ENCODE measurements at regions not wholly inside any gene's neighbourhood (a gene's known extent, or its start where the extent isn't known, plus 50 kb on each side); places are given as distances from the start of the nearest gene placed in this dataset.

DNA sequence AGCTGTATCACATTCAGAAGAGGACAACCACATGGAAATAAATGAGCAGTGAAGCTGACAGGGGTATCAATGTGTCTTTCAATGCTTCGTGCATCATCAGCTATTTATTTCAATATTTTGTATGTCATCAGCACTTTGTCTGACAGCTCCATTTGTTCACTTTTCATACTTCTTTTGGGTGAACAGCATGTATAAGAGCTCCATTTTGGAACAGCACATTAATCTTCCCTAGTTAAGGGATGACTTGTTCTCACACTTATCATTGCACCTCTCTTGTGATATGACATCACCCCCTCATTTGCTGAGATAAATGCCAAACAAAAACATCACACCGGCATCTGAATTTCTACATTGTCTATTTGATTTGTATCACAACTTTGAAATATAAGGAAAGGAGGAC is 190.6 kb upstream of the SAMSN1 start:
- Histone ChIP-seq H3K36me3 (ENCODE audit: control insufficient read depth in 1 of 2, insufficient read depth in 2 of 2, low read length in 2 of 2) (no peaks in the 10 kb centered on the region), H3K9me3 (ENCODE audit: control insufficient read depth in 1 of 2, low read length in 2 of 2) (no peaks in the 10 kb centered on the region), H3K4me3 (ENCODE audit: low read depth in 1 of 2, low read length in 2 of 2) (no peak overlapping the region), H3K9ac (ENCODE audit: low read depth in 1 of 2, low read length in 2 of 2) (no peak overlapping the region), H3K27ac (ENCODE audit: low read depth, low read length) (no peak overlapping the region), H3K27me3 (ENCODE audit: control insufficient read depth in 1 of 2, insufficient read depth in 2 of 2, low read length in 2 of 2) (no peaks in the 10 kb centered on the region), H3K4me1 (ENCODE audit: control insufficient read depth in 1 of 2, insufficient read depth in 2 of 2, low read length in 2 of 2) (no peaks in the 10 kb centered on the region)

GRCh38 chr21:14736162-14736561 is 190.0 kb upstream of the SAMSN1 start:
- Histone ChIP-seq H3K4me1 (ENCODE audit: control insufficient read depth in 1 of 2, insufficient read depth in 2 of 2, low read length in 2 of 2) (no peaks in the 10 kb centered on the region), H3K9ac (ENCODE audit: low read depth in 1 of 2, low read length in 2 of 2) (no peak overlapping the region), H3K9me3 (ENCODE audit: control insufficient read depth in 1 of 2, low read length in 2 of 2) (no peaks in the 10 kb centered on the region)

GRCh38 chr21:14734833-14735232 is 188.7 kb upstream of the SAMSN1 start:
- Histone ChIP-seq H3K9ac (ENCODE audit: low read depth in 1 of 2, low read length in 2 of 2) (no peak overlapping the region), H3K27me3 (ENCODE audit: control insufficient read depth in 1 of 2, insufficient read depth in 2 of 2, low read length in 2 of 2) (no peaks in the 10 kb centered on the region), H3K36me3 (ENCODE audit: control insufficient read depth in 1 of 2, insufficient read depth in 2 of 2, low read length in 2 of 2) (no peaks in the 10 kb centered on the region), H3K9me3 (ENCODE audit: control insufficient read depth in 1 of 2, low read length in 2 of 2) (no peaks in the 10 kb centered on the region), H3K27ac (ENCODE audit: low read depth, low read length) (no peak overlapping the region), H3K4me3 (ENCODE audit: low read depth in 1 of 2, low read length in 2 of 2) (no peak overlapping the region), H3K4me1 (ENCODE audit: control insufficient read depth in 1 of 2, insufficient read depth in 2 of 2, low read length in 2 of 2) (no peaks in the 10 kb centered on the region)

More at GRCh38 chr21:14736162-14736561, 190.0 kb upstream of the SAMSN1 start:
- no peak overlapping the region for H3K27ac ChIP-seq (ENCODE audit: low read depth, low read length)
- no peaks in the 10 kb centered on the region for H3K27me3 ChIP-seq (ENCODE audit: control insufficient read depth in 1 of 2, insufficient read depth in 2 of 2, low read length in 2 of 2)
- no peak overlapping the region for H3K4me3 ChIP-seq (ENCODE audit: low read depth in 1 of 2, low read length in 2 of 2)
- H3K36me3 ChIP-seq (ENCODE audit: control insufficient read depth in 1 of 2, insufficient read depth in 2 of 2, low read length in 2 of 2), result no peaks in the 10 kb centered on the region

- H3K9ac ChIP-seq (ENCODE audit: low read depth in 1 of 2, low read length in 2 of 2), result no peak overlapping the region
- no peak overlapping the region for H3K27ac ChIP-seq (ENCODE audit: low read depth, low read length)
- no peaks in the 10 kb centered on the region for H3K36me3 ChIP-seq (ENCODE audit: control insufficient read depth in 1 of 2, insufficient read depth in 2 of 2, low read length in 2 of 2)
- H3K4me1 ChIP-seq (ENCODE audit: control insufficient read depth in 1 of 2, insufficient read depth in 2 of 2, low read length in 2 of 2), result no peaks in the 10 kb centered on the region
- no peaks in the 10 kb centered on the region for H3K9me3 ChIP-seq (ENCODE audit: control insufficient read depth in 1 of 2, low read length in 2 of 2)
- H3K27me3 ChIP-seq (ENCODE audit: control insufficient read depth in 1 of 2, insufficient read depth in 2 of 2, low read length in 2 of 2), result no peaks in the 10 kb centered on the region
- no peak overlapping the region for H3K4me3 ChIP-seq (ENCODE audit: low read depth in 1 of 2, low read length in 2 of 2)
Measured at GRCh38 chr21:14734191-14734590, 188.1 kb upstream of the SAMSN1 start.

GRCh38 chr21:14725219-14725618 is 179.1 kb upstream of the SAMSN1 start:
- Histone ChIP-seq H3K27me3 (ENCODE audit: control insufficient read depth in 1 of 2, insufficient read depth in 2 of 2, low read length in 2 of 2) (no peaks in the 10 kb centered on the region), H3K9me3 (ENCODE audit: control insufficient read depth in 1 of 2, low read length in 2 of 2) (no peaks in the 10 kb centered on the region), H3K4me3 (ENCODE audit: low read depth in 1 of 2, low read length in 2 of 2) (no peak overlapping the region), H3K27ac (ENCODE audit: low read depth, low read length) (no peak overlapping the region), H3K4me1 (ENCODE audit: control insufficient read depth in 1 of 2, insufficient read depth in 2 of 2, low read length in 2 of 2) (no peaks in the 10 kb centered on the region), H3K36me3 (ENCODE audit: control insufficient read depth in 1 of 2, insufficient read depth in 2 of 2, low read length in 2 of 2) (no peaks in the 10 kb centered on the region), H3K9ac (ENCODE audit: low read depth in 1 of 2, low read length in 2 of 2) (no peak overlapping the region)

DNA sequence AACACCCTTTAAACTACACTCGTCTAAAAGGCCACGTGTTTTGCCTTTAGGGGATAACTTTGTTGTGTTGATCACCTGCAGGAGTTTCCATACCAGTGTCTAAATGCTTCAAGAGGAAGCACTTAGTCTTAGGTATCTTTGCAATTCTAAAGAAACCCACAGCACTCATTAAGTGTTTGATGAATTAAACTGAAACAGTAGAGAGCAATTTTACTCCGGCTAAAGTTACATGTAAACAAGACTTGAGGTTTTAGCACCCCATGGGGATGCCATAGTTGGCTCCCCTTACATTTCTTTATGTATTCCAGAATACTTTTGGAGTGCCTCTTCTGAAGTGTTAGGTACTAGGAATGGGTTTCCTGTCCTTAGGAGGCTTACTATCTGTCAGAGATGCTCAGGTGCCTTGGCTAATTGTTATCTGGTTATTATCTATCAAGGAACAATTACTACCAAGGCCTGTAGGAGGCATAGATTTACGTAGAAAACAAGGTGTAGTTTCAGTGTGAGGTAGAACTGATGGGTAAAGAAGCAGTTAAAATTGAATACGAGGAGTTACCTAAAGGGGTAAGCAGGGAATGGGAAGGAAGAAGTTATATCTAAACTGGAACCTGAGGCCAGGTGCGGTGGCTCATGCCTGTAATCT is 176.8 kb upstream of the SAMSN1 start:
- H3K4me1 ChIP-seq (ENCODE audit: control insufficient read depth in 1 of 2, insufficient read depth in 2 of 2, low read length in 2 of 2), result no peaks in the 10 kb centered on the region
- no peaks in the 10 kb centered on the region for H3K27me3 ChIP-seq (ENCODE audit: control insufficient read depth in 1 of 2, insufficient read depth in 2 of 2, low read length in 2 of 2)
- no peak overlapping the region for H3K27ac ChIP-seq (ENCODE audit: low read depth, low read length)
- no peaks in the 10 kb centered on the region for H3K9me3 ChIP-seq (ENCODE audit: control insufficient read depth in 1 of 2, low read length in 2 of 2)
- no peaks in the 10 kb centered on the region for H3K36me3 ChIP-seq (ENCODE audit: control insufficient read depth in 1 of 2, insufficient read depth in 2 of 2, low read length in 2 of 2)
- H3K4me3 ChIP-seq (ENCODE audit: low read depth in 1 of 2, low read length in 2 of 2), result no peak overlapping the region
- H3K9ac ChIP-seq (ENCODE audit: low read depth in 1 of 2, low read length in 2 of 2), result no peak overlapping the region

DNA sequence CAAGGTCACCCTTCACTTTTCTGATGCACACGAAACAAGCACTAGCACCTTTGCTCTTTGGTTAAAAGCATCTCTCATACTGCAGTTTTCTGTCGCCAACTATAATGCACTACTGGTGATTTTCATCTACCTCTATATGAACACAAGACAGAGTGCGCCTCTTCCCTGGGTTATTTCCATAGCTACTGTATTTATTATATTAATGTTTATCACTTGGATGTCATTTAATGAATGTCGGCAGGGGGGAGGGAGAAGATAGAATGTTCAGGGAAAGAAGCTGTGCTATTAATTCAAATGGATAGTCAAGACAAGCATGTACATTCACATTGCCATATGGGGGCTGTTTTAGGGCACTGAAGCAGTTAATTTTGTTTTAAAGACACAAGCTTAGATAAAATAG is 174.1 kb upstream of the SAMSN1 start:
- Histone ChIP-seq H3K27me3 (ENCODE audit: control insufficient read depth in 1 of 2, insufficient read depth in 2 of 2, low read length in 2 of 2) (no peaks in the 10 kb centered on the region), H3K36me3 (ENCODE audit: control insufficient read depth in 1 of 2, insufficient read depth in 2 of 2, low read length in 2 of 2) (no peaks in the 10 kb centered on the region), H3K9ac (ENCODE audit: low read depth in 1 of 2, low read length in 2 of 2) (no peak overlapping the region), H3K4me3 (ENCODE audit: low read depth in 1 of 2, low read length in 2 of 2) (no peak overlapping the region), H3K9me3 (ENCODE audit: control insufficient read depth in 1 of 2, low read length in 2 of 2) (no peaks in the 10 kb centered on the region), H3K27ac (ENCODE audit: low read depth, low read length) (no peak overlapping the region), H3K4me1 (ENCODE audit: control insufficient read depth in 1 of 2, insufficient read depth in 2 of 2, low read length in 2 of 2) (no peaks in the 10 kb centered on the region)

- Histone ChIP-seq H3K4me3 (ENCODE audit: low read depth in 1 of 2, low read length in 2 of 2) (no peak overlapping the region), H3K36me3 (ENCODE audit: control insufficient read depth in 1 of 2, insufficient read depth in 2 of 2, low read length in 2 of 2) (no peaks in the 10 kb centered on the region), H3K27me3 (ENCODE audit: control insufficient read depth in 1 of 2, insufficient read depth in 2 of 2, low read length in 2 of 2) (no peaks in the 10 kb centered on the region), H3K27ac (ENCODE audit: low read depth, low read length) (no peak overlapping the region), H3K4me1 (ENCODE audit: control insufficient read depth in 1 of 2, insufficient read depth in 2 of 2, low read length in 2 of 2) (no peaks in the 10 kb centered on the region), H3K9me3 (ENCODE audit: control insufficient read depth in 1 of 2, low read length in 2 of 2) (no peaks in the 10 kb centered on the region), H3K9ac (ENCODE audit: low read depth in 1 of 2, low read length in 2 of 2) (no peak overlapping the region)
Measured at GRCh38 chr21:14718951-14719350, 172.8 kb upstream of the SAMSN1 start.

DNA sequence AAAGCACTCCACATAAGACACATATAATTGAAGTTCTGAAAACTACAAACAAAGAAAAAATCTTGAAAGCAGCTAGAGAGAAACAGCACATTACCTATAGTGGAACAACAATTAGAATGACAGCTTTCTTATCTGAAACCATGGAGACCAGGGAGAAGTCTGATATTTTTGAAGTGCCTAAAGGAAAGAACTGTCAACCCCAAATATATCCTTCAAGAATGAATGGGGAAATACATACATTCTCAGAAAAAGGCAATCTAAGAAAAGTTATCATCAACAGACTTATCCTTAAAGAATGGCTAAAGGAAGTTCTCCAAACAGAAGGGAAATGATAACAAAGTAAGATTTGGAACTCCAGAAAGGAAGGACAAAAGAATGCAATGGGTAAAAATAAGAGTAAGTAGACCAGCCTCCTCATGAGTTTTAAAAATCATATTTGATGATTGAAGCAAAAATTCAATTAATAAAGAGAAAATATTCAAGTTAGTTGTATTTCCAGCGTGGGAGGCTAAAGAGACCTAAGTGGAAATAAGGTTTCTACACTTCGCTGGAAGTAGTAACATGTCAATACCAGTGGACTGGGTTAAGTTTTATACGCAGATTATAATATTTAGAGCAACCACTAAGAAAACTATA is 170.8 kb upstream of the SAMSN1 start:
- H3K27me3 ChIP-seq (ENCODE audit: control insufficient read depth in 1 of 2, insufficient read depth in 2 of 2, low read length in 2 of 2), result no peaks in the 10 kb centered on the region
- no peaks in the 10 kb centered on the region for H3K36me3 ChIP-seq (ENCODE audit: control insufficient read depth in 1 of 2, insufficient read depth in 2 of 2, low read length in 2 of 2)
- H3K9ac ChIP-seq (ENCODE audit: low read depth in 1 of 2, low read length in 2 of 2), result no peak overlapping the region
- H3K4me1 ChIP-seq (ENCODE audit: control insufficient read depth in 1 of 2, insufficient read depth in 2 of 2, low read length in 2 of 2), result no peaks in the 10 kb centered on the region
- H3K9me3 ChIP-seq (ENCODE audit: control insufficient read depth in 1 of 2, low read length in 2 of 2), result peaks cover 0 to 5% of the 10 kb centered on the region in 2 donors
- H3K27ac ChIP-seq (ENCODE audit: low read depth, low read length), result no peak overlapping the region
- H3K4me3 ChIP-seq (ENCODE audit: low read depth in 1 of 2, low read length in 2 of 2), result no peak overlapping the region

DNA sequence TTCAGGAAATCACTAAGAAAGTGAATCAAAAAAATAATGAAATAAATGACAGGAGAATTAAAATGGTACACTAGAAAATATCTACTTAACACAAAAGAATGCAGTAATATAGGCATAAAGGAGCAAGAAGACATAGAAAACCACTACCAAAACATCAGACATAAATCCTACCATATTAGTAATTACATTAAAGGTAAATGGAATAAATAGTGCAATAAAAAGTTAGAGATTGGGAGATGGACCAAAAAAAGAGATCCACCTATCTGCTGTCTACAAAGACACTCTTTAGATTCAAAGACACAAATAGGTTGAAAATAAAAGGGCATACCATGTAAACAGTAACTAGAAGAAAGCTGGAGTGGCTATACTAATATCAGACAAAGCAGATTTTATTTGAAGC is 167.0 kb upstream of the SAMSN1 start:
- Histone ChIP-seq H3K27me3 (ENCODE audit: control insufficient read depth in 1 of 2, insufficient read depth in 2 of 2, low read length in 2 of 2) (no peaks in the 10 kb centered on the region), H3K9ac (ENCODE audit: low read depth in 1 of 2, low read length in 2 of 2) (no peak overlapping the region)

More for the DNA sequence above, 167.0 kb upstream of the SAMSN1 start:
- peaks cover 0 to 5% of the 10 kb centered on the region in 2 donors for H3K9me3 ChIP-seq (ENCODE audit: control insufficient read depth in 1 of 2, low read length in 2 of 2)
- H3K36me3 ChIP-seq (ENCODE audit: control insufficient read depth in 1 of 2, insufficient read depth in 2 of 2, low read length in 2 of 2), result no peaks in the 10 kb centered on the region
- H3K4me3 ChIP-seq (ENCODE audit: low read depth in 1 of 2, low read length in 2 of 2), result no peak overlapping the region
- no peak overlapping the region for H3K27ac ChIP-seq (ENCODE audit: low read depth, low read length)
- no peaks in the 10 kb centered on the region for H3K4me1 ChIP-seq (ENCODE audit: control insufficient read depth in 1 of 2, insufficient read depth in 2 of 2, low read length in 2 of 2)

All from duodenal mucosa (tissue), 2 donors.